Glutamatergic neuron (in vitro differentiated cells): ENCODE measurements at regions not wholly inside any gene's neighbourhood (a gene's known extent, or its start where the extent isn't known, plus 50 kb on each side); places are given as distances from the start of the nearest gene placed in this dataset.

Experiments used
- DNase-seq: peaks from one replicate; pipeline ENCODE4 v3.0.0; 2022
- H3K27ac Mint-ChIP-seq: one replicate; pipeline ENCODE4 v1.8.0; 2020; ENCODE audit warnings: mild to moderate bottlenecking, mixed read lengths, inconsistent platforms; ENCODE audit not compliant: unreplicated experiment
- H3K27me3 Mint-ChIP-seq: one replicate; pipeline ENCODE4 v1.8.0; 2020; ENCODE audit warnings: mild to moderate bottlenecking, moderate library complexity, mixed read lengths, inconsistent platforms; ENCODE audit not compliant: unreplicated experiment
- H3K36me3 Mint-ChIP-seq: one replicate; pipeline ENCODE4 v1.8.0; 2020; ENCODE audit warnings: mild to moderate bottlenecking, mixed read lengths, inconsistent platforms; ENCODE audit not compliant: unreplicated experiment
- H3K4me1 Mint-ChIP-seq: one replicate; pipeline ENCODE4 v1.8.0; 2020; ENCODE audit warnings: mild to moderate bottlenecking, low read depth, mixed read lengths, inconsistent platforms; ENCODE audit not compliant: unreplicated experiment
- H3K4me3 Mint-ChIP-seq: one replicate; pipeline ENCODE4 v1.8.0; 2020; ENCODE audit warnings: mild to moderate bottlenecking, mixed read lengths, inconsistent platforms; ENCODE audit not compliant: unreplicated experiment
- H3K9me3 Mint-ChIP-seq: one replicate; pipeline ENCODE4 v1.8.0; 2020; ENCODE audit warnings: mild to moderate bottlenecking, moderate library complexity, mixed read lengths, inconsistent platforms; ENCODE audit not compliant: unreplicated experiment
- TF ChIP-seq, protein P1 (sequence below): fragments of 200-600 bp; sonication (generic); IDR thresholded peaks from one replicate; pipeline ENCODE4 v1.5.0; 2021; ENCODE audit not compliant: partially characterized antibody, unreplicated experiment

DNA sequence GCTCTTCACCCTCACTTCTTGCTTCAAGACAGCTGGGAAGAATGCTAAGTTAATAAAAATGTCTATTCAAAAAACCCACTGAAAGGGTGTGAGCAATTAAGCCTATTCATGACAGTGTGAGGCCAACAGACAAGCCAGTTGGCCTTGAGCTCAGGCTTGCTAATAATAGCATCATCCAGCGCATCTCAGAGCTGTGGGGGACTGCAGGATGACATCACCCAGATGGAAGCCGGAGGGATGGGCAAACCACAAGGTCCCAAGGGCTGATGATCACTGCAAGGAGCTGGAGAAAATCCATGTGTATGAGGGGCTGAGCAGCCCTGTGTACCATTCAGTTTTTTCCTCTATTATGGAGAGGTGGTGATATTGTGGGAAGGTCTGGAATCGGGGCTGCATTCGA, 770.4 kb downstream of the TNS3 start:
- Mint-ChIP-seq H3K9me3 (peaks cover 9% of the 10 kb centered on the region), H3K36me3 (no peaks in the 10 kb centered on the region), H3K4me1 (peaks cover 19% of the 10 kb centered on the region), H3K27me3 (peaks cover 3% of the 10 kb centered on the region), H3K4me3 (peak overlapping the region; percentile 72), H3K27ac (peak overlapping the region; percentile 92)
- DNase-seq, result peak; percentile 63
- TF ChIP-seq, protein P1, sequence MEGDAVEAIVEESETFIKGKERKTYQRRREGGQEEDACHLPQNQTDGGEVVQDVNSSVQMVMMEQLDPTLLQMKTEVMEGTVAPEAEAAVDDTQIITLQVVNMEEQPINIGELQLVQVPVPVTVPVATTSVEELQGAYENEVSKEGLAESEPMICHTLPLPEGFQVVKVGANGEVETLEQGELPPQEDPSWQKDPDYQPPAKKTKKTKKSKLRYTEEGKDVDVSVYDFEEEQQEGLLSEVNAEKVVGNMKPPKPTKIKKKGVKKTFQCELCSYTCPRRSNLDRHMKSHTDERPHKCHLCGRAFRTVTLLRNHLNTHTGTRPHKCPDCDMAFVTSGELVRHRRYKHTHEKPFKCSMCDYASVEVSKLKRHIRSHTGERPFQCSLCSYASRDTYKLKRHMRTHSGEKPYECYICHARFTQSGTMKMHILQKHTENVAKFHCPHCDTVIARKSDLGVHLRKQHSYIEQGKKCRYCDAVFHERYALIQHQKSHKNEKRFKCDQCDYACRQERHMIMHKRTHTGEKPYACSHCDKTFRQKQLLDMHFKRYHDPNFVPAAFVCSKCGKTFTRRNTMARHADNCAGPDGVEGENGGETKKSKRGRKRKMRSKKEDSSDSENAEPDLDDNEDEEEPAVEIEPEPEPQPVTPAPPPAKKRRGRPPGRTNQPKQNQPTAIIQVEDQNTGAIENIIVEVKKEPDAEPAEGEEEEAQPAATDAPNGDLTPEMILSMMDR, result no peak

DNA sequence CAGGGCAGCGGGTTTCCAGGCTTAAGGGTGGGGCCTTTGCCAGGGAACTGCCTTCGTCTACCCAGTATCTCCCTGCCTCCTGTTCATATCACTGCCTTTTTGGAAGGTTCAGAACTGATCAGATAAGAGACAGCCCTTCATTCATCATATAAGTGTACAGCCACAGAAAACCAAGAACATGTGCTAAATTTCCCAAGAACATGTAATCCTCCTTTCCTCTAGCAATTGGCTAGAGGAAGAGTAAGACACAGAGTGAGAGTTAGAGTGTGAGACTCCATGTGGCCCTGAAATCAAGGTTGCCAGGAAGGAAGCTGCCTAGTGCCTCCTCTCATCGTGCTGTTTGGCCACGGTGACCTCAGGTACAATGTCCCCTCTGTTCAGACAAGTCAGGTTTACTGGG, 770.9 kb downstream of the TNS3 start:
- H3K27ac Mint-ChIP-seq, result peak overlapping the region; percentile 92
- H3K4me3 Mint-ChIP-seq, result peak overlapping the region; percentile 39
- no peak for DNase-seq
- peaks cover 19% of the 10 kb centered on the region for H3K4me1 Mint-ChIP-seq
- peaks cover 9% of the 10 kb centered on the region for H3K9me3 Mint-ChIP-seq
- TF ChIP-seq, protein P1, result no peak
- peaks cover 3% of the 10 kb centered on the region for H3K27me3 Mint-ChIP-seq
- H3K36me3 Mint-ChIP-seq, result no peaks in the 10 kb centered on the region

DNA sequence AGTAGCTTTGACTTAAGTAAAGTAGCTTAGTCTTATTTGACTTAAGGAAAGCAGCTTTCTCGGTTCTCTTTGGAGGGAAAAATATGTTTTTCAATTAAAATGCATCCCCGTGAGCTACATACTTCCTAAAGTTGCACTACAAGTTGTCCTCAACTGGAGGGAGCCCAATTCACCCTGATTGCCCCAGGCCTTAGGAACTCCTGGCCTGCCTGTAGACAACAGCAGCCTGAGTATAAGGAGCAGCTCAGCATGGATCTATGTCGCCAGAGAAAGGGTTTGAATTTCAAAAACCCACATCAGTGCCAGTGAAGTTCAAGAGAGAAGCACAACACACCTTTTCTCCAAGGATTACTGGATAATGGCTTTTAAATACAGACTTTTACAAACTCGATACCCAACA, 772.0 kb downstream of the TNS3 start:
- DNase-seq, result no peak
- TF ChIP-seq, protein P1, result no peak
- Mint-ChIP-seq H3K9me3 (peaks cover 9% of the 10 kb centered on the region), H3K4me1 (peaks cover 19% of the 10 kb centered on the region), H3K27ac (no peak overlapping the region), H3K36me3 (no peaks in the 10 kb centered on the region), H3K4me3 (no peak overlapping the region), H3K27me3 (peaks cover 3% of the 10 kb centered on the region)

DNA sequence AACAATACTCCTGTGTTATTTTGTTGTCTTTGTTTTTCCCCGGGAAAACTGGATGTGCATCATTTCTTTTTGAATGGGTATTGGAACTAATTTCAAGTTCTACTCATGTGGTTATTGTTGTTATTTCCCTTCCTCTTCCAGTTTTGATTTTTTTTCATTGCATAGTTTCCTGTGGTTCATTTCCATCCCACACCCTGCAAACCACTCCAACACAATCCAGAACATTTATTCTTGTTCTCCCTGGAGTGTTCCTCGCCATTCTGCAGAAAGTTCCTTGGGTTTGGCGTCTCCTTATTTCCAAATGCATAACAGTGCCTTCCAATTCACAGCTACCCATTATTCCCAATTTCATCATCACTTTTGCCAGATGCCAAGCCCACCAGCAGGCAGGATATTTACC, 775.1 kb downstream of the TNS3 start:
- Mint-ChIP-seq H3K4me3 (no peak overlapping the region), H3K27me3 (peaks cover 6% of the 10 kb centered on the region), H3K36me3 (no peaks in the 10 kb centered on the region), H3K9me3 (peaks cover 5% of the 10 kb centered on the region), H3K4me1 (peaks cover 14% of the 10 kb centered on the region), H3K27ac (no peak overlapping the region)
- TF ChIP-seq, protein P1, result no peak
- no peak for DNase-seq

DNA sequence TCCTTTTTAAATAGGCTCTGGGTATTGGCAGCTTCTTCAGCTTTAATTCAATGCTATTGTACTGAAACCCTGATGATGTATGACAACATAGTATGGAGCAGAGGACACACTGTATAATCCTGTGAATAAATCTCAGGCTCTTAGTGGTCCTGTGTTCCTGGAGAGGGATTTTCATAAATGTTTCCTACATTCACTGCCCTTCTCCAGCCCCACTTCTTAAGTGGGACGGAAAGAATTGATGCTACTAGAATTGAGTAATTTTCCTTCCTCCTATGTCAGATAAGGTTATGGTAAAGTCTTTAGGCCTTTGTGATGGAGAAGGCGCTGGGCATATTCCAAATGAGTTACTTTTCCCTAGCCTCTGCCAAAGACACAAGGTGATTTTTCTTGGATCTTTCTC, 779.4 kb downstream of the TNS3 start:
- no peak for DNase-seq
- no peaks in the 10 kb centered on the region for H3K9me3 Mint-ChIP-seq
- H3K27me3 Mint-ChIP-seq, result peaks cover 3% of the 10 kb centered on the region
- TF ChIP-seq, protein P1, result no peak
- no peaks in the 10 kb centered on the region for H3K4me1 Mint-ChIP-seq
- no peak overlapping the region for H3K27ac Mint-ChIP-seq
- peaks cover 5% of the 10 kb centered on the region for H3K36me3 Mint-ChIP-seq
- no peak overlapping the region for H3K4me3 Mint-ChIP-seq
